CD4-positive, CD25-positive, alpha-beta regulatory T cell (primary cell): ENCODE measurements at regions not wholly inside any gene's neighbourhood (a gene's known extent, or its start where the extent isn't known, plus 50 kb on each side); places are given as distances from the start of the nearest gene placed in this dataset.

Experiments
- ATAC-seq, 2 donors: fragments of 150-1000 bp; cut with Tn5 transposase; one replicate each; pipeline ENCODE4 v1.10.0; 2021; ENCODE audit warnings: low read depth in 2 of 2, moderate number of reproducible peaks in 2 of 2, moderate library complexity in 1 of 2
- DNase-seq, 3 donors: peaks; one replicate each; pipeline versions ENCODE4 v3.0.0 to v3.0.0-alpha.2; 2012 to 2022; ENCODE audit warnings: mixed read lengths in 1 of 3
- H3K27ac ChIP-seq: one replicate; pipeline ENCODE4 v1.7.0; 2013; ENCODE audit warnings: mild to moderate bottlenecking, low read length; ENCODE audit not compliant: insufficient read depth, poor library complexity, severe bottlenecking
- H3K27me3 ChIP-seq: one replicate; pipeline ENCODE4 v1.7.0; 2013; ENCODE audit warnings: low read length; ENCODE audit not compliant: control insufficient read depth, insufficient read depth
- H3K36me3 ChIP-seq: one replicate; pipeline ENCODE4 v1.7.0; 2013; ENCODE audit warnings: mild to moderate bottlenecking, low read length, moderate library complexity; ENCODE audit not compliant: control insufficient read depth, insufficient read depth
- H3K4me1 ChIP-seq: 2 replicates; pipeline ENCODE4 v1.7.0; 2013; ENCODE audit warnings: mild to moderate bottlenecking, low read length; ENCODE audit not compliant: insufficient read depth, control insufficient read depth, poor library complexity, severe bottlenecking
- H3K4me3 ChIP-seq: one replicate; pipeline ENCODE4 v1.7.0; 2013; ENCODE audit warnings: low read depth, mild to moderate bottlenecking, low read length, moderate library complexity
- H3K9me3 ChIP-seq, 2 experiments: 1 replicate in 1 of 2; 2 replicates in 1 of 2; pipeline ENCODE4 v1.7.0; 2013; ENCODE audit warnings: low read length in 2 of 2, mild to moderate bottlenecking in 1 of 2, moderate library complexity in 1 of 2; ENCODE audit not compliant: control insufficient read depth in 2 of 2
- H3K27ac Mint-ChIP-seq, 3 donors: one replicate each; pipeline ENCODE4 v1.8.0; 2020 to 2022; ENCODE audit warnings: mild to moderate bottlenecking in 3 of 3, mixed read lengths in 3 of 3, moderate library complexity in 2 of 3
- H3K27me3 Mint-ChIP-seq: one replicate; pipeline ENCODE4 v1.8.0; 2022; ENCODE audit warnings: mild to moderate bottlenecking, mixed read lengths
- H3K36me3 Mint-ChIP-seq: one replicate; pipeline ENCODE4 v1.8.0; 2020; ENCODE audit warnings: mixed read lengths
- H3K4me1 Mint-ChIP-seq, 4 donors: one replicate each; pipeline ENCODE4 v1.8.0; 2020 to 2022; ENCODE audit warnings: mixed read lengths in 4 of 4, mild to moderate bottlenecking in 1 of 4
- H3K4me3 Mint-ChIP-seq, 4 donors: one replicate each; pipeline ENCODE4 v1.8.0; 2020 to 2022; ENCODE audit warnings: mild to moderate bottlenecking in 4 of 4, mixed read lengths in 4 of 4, moderate library complexity in 3 of 4
- H3K9me3 Mint-ChIP-seq, 7 donors: one replicate each; pipeline ENCODE4 v1.8.0; 2020 to 2022; ENCODE audit warnings: mixed read lengths in 7 of 7, mild to moderate bottlenecking in 3 of 7, moderate library complexity in 2 of 7

DNA sequence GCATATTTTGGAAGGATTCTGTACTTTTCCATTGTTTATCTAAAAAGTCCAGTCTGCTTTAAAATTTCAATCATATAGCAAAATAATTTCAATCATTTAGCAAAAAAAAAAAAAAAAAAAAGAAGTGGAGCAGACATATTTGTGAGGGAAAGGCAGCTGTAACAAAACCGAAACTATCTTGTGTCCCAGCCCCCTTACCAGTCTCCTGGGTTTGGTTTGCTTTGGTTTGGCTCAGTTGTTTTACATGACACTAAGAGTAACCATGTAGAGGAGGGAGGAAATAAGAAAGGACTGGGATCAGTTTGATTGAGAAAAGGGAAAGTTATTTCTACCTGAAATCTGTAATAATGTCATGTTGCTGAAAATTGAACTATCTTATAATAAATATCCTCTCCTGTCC, 158.8 kb upstream of the GADL1 start:
- ATAC-seq, result no peak

GRCh38 chr3:31054032-31054431, 159.6 kb upstream of the GADL1 start:
- Histone ChIP-seq H3K4me1 (no peaks in the 10 kb centered on the region), H3K36me3 (no peaks in the 10 kb centered on the region), H3K9me3 (peaks cover 5 to 9% of the 10 kb centered on the region in 2 experiments), H3K27me3 (peaks cover 2% of the 10 kb centered on the region), H3K4me3 (no peak overlapping the region), H3K27ac (no peak overlapping the region)
- H3K27me3 Mint-ChIP-seq, result no peaks in the 10 kb centered on the region
- H3K9me3 Mint-ChIP-seq, result peaks cover 2 to 17% (median 6%) of the 10 kb centered on the region in 7 donors
- no peaks in the 10 kb centered on the region for H3K36me3 Mint-ChIP-seq
- DNase-seq (no peak), ATAC-seq (no peak)
- H3K27ac Mint-ChIP-seq, result no peak overlapping the region
- no peak overlapping the region for H3K4me3 Mint-ChIP-seq
- no peaks in the 10 kb centered on the region for H3K4me1 Mint-ChIP-seq

More for the DNA sequence above, 158.8 kb upstream of the GADL1 start:
- Histone ChIP-seq H3K27me3 (no peaks in the 10 kb centered on the region), H3K9me3 (peaks cover 0 to 5% of the 10 kb centered on the region in 2 experiments), H3K4me3 (no peak overlapping the region), H3K36me3 (no peaks in the 10 kb centered on the region), H3K4me1 (no peaks in the 10 kb centered on the region), H3K27ac (no peak overlapping the region)
- H3K4me1 Mint-ChIP-seq, result no peaks in the 10 kb centered on the region
- no peak overlapping the region for H3K4me3 Mint-ChIP-seq
- H3K27me3 Mint-ChIP-seq, result no peaks in the 10 kb centered on the region
- DNase-seq, result peak in 1 of 3 donors; percentile 6
- H3K9me3 Mint-ChIP-seq, result peaks cover 2 to 12% (median 4%) of the 10 kb centered on the region in 7 donors
- no peak overlapping the region for H3K27ac Mint-ChIP-seq
- no peaks in the 10 kb centered on the region for H3K36me3 Mint-ChIP-seq

DNA sequence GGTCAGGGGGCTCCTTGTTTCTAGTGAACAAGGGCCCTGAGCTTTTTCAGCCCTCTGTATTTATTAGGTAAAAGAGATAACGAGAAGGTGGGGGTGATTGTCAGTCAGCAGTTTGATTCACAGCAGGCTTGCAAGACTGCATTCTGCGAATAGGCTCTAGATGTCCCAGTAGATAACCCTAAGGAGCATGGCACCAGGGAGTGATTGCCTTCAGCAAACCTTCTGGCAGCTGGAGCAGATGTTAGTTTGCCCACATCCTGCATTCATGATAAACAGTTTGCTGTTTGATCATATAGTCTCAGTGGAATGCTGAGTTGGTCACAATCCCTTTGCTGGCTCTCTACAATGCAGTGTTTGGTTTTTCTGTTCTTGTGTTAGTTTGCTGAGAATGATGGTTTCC, 161.3 kb upstream of the GADL1 start:
- no peaks in the 10 kb centered on the region for H3K36me3 Mint-ChIP-seq
- H3K4me3 ChIP-seq, result no peak overlapping the region
- no peak overlapping the region for H3K4me3 Mint-ChIP-seq
- peaks cover 11% of the 10 kb centered on the region in 2 experiments for H3K9me3 ChIP-seq
- DNase-seq (no peak), ATAC-seq (no peak)
- H3K27ac ChIP-seq, result no peak overlapping the region
- peaks cover 2 to 23% (median 9%) of the 10 kb centered on the region in 7 donors for H3K9me3 Mint-ChIP-seq
- no peak overlapping the region for H3K27ac Mint-ChIP-seq
- H3K27me3 ChIP-seq, result peaks cover 2% of the 10 kb centered on the region
- H3K36me3 ChIP-seq, result no peaks in the 10 kb centered on the region
- no peaks in the 10 kb centered on the region for H3K27me3 Mint-ChIP-seq
- H3K4me1 ChIP-seq, result no peaks in the 10 kb centered on the region
- no peaks in the 10 kb centered on the region for H3K4me1 Mint-ChIP-seq

GRCh38 chr3:31057891-31058290, 163.4 kb upstream of the GADL1 start:
- Mint-ChIP-seq H3K27me3 (no peaks in the 10 kb centered on the region), H3K9me3 (peaks cover 0 to 23% (median 8%) of the 10 kb centered on the region in 7 donors), H3K4me1 (no peaks in the 10 kb centered on the region), H3K27ac (no peak overlapping the region), H3K4me3 (no peak overlapping the region), H3K36me3 (no peaks in the 10 kb centered on the region)
- Histone ChIP-seq H3K27me3 (peaks cover 4% of the 10 kb centered on the region), H3K4me3 (no peak overlapping the region), H3K9me3 (peaks cover 7 to 11% of the 10 kb centered on the region in 2 experiments), H3K4me1 (no peaks in the 10 kb centered on the region), H3K36me3 (no peaks in the 10 kb centered on the region), H3K27ac (no peak overlapping the region)
- DNase-seq (no peak), ATAC-seq (no peak)

- Mint-ChIP-seq H3K36me3 (no peaks in the 10 kb centered on the region), H3K27ac (no peak overlapping the region), H3K4me3 (no peak overlapping the region), H3K27me3 (peaks cover 4% of the 10 kb centered on the region), H3K9me3 (peaks cover 0 to 13% (median 3%) of the 10 kb centered on the region in 7 donors), H3K4me1 (no peaks in the 10 kb centered on the region)
- H3K27me3 ChIP-seq, result peaks cover 1% of the 10 kb centered on the region
- H3K9me3 ChIP-seq, result peaks cover 3 to 6% of the 10 kb centered on the region in 2 experiments
- H3K27ac ChIP-seq, result no peak overlapping the region
- ATAC-seq (no peak), DNase-seq (no peak)
- H3K36me3 ChIP-seq, result no peaks in the 10 kb centered on the region
- H3K4me1 ChIP-seq, result no peaks in the 10 kb centered on the region
- H3K4me3 ChIP-seq, result no peak overlapping the region
These were observed 169.6 kb upstream of the GADL1 start for GRCh38 chr3:31064021-31064420.

DNA sequence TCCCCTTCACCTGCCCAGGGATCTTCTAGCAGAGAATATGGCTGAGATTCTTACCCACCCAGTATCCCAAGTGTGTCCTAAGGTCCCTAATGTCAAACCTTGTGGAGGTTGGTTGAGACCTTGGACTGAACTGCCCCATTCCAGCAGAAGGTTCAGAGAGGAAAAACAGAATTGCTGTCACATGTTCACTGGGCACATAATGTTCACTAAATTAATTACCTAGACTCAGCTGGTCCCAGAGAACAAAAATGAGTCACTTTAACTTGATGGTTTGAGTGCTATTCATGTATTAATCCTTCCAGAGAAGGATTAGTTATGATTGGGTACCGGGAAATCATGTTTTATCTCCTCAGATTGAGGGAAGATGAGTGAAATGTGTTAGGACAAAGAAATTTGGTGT, 171.3 kb upstream of the GADL1 start:
- Mint-ChIP-seq H3K36me3 (no peaks in the 10 kb centered on the region), H3K4me1 (no peaks in the 10 kb centered on the region), H3K27ac (no peak overlapping the region), H3K27me3 (peaks cover 12% of the 10 kb centered on the region), H3K9me3 (peaks cover 0 to 9% (median 1%) of the 10 kb centered on the region in 7 donors), H3K4me3 (no peak overlapping the region)
- H3K36me3 ChIP-seq, result no peaks in the 10 kb centered on the region
- H3K27me3 ChIP-seq, result peaks cover 1% of the 10 kb centered on the region
- no peak overlapping the region for H3K4me3 ChIP-seq
- DNase-seq, result no peak
- no peak for ATAC-seq
- no peaks in the 10 kb centered on the region for H3K4me1 ChIP-seq
- no peak overlapping the region for H3K27ac ChIP-seq
- no peaks in the 10 kb centered on the region for H3K9me3 ChIP-seq

DNA sequence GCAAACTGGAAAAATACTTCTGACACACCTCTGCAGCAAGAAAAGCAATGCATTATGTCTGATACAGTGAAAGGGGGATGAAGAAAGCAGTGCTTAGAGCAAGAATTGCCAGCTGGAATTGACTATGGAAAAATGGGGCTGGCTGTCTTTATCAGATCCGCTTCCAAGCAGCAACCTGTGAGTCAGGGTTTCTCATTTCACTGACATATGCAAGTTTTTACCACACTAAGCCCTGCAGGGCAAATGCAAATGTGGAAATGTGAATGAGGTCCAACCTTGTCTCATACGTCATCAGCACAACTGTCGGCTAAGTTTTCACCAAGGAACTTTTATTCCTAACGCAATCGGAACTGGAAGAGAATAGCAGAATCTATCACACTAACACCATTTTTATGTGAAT, 172.5 kb upstream of the GADL1 start:
- ATAC-seq (no peak), DNase-seq (no peak)
- Histone ChIP-seq H3K27me3 (no peaks in the 10 kb centered on the region), H3K4me3 (no peak overlapping the region), H3K36me3 (no peaks in the 10 kb centered on the region), H3K4me1 (no peaks in the 10 kb centered on the region), H3K27ac (no peak overlapping the region), H3K9me3 (no peaks in the 10 kb centered on the region)
- H3K4me3 Mint-ChIP-seq, result no peak overlapping the region
- H3K27ac Mint-ChIP-seq, result no peak overlapping the region
- H3K36me3 Mint-ChIP-seq, result no peaks in the 10 kb centered on the region
- H3K9me3 Mint-ChIP-seq, result peaks cover 0 to 4% (median 2%) of the 10 kb centered on the region in 7 donors
- peaks cover 12% of the 10 kb centered on the region for H3K27me3 Mint-ChIP-seq
- no peaks in the 10 kb centered on the region for H3K4me1 Mint-ChIP-seq

DNA sequence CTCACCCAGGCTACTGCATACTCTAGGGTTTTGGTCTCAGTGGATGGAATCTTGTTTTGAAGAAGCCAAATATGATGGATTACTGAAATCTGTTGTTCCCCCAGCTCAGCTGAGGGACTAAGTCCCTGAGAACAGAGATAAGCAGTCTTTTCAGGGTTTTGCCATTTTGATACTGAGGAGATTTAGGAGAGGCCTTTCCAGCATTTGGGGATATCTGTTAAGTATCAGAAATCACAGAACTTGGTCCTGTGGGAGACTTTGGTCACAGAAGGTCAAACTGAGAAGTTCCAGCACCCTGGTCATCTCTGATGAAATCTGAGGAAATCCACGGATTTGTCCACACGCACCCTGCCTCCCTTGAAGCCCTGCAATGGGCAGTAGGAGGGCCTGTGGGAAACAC, 181.0 kb upstream of the GADL1 start:
- Histone ChIP-seq H3K4me1 (no peaks in the 10 kb centered on the region), H3K4me3 (no peak overlapping the region), H3K9me3 (no peaks in the 10 kb centered on the region), H3K27ac (no peak overlapping the region), H3K27me3 (no peaks in the 10 kb centered on the region), H3K36me3 (no peaks in the 10 kb centered on the region)
- Mint-ChIP-seq H3K36me3 (no peaks in the 10 kb centered on the region), H3K4me3 (no peak overlapping the region), H3K27me3 (no peaks in the 10 kb centered on the region), H3K27ac (no peak overlapping the region), H3K9me3 (peaks cover 0 to 8% (median 2%) of the 10 kb centered on the region in 7 donors), H3K4me1 (no peaks in the 10 kb centered on the region)
- DNase-seq, result no peak
- ATAC-seq, result no peak
